ENCODE measurements at regions not wholly inside any gene's neighbourhood (a gene's known extent, or its start where the extent isn't known, plus 50 kb on each side); places are given as distances from the start of the nearest gene placed in this dataset.

GRCh38 chr7:101698964-101699363 is 69.9 kb upstream of the MYL10 start:
- no peak; the same call in 1 of the 3 replicates for ATAC-seq
- TF ChIP-seq ZFP30 (CRISPR knock-in tag; IDR thresholded peaks at IDR 0.05), result no peak
- no peak for TF ChIP-seq ZNF70 (CRISPR knock-in tag; IDR thresholded peaks at IDR 0.05)
- TF ChIP-seq ZC3H10 (CRISPR knock-in tag; IDR thresholded peaks at IDR 0.05), result no peak
- no peak for TF ChIP-seq TSHZ2 (CRISPR knock-in tag; IDR thresholded peaks at IDR 0.05)
- no peak for TF ChIP-seq PATZ1 (CRISPR knock-in tag; IDR thresholded peaks at IDR 0.05; ENCODE audit: borderline replicate concordance)
- TF ChIP-seq TOX (CRISPR knock-in tag; IDR thresholded peaks at IDR 0.05; ENCODE audit: borderline replicate concordance), result no peak
- no peak for TF ChIP-seq ESRRG (CRISPR knock-in tag; IDR thresholded peaks at IDR 0.05)
- TF ChIP-seq CSRNP3 (CRISPR knock-in tag; IDR thresholded peaks at IDR 0.05), result no peak
- TF ChIP-seq OSR1 (CRISPR knock-in tag; IDR thresholded peaks at IDR 0.05), result no peak
- no peak for TF ChIP-seq SNAI2 (CRISPR knock-in tag; IDR thresholded peaks at IDR 0.05)
- TF ChIP-seq ARNTL (CRISPR knock-in tag; IDR thresholded peaks at IDR 0.05; ENCODE audit: borderline replicate concordance, low read depth), result no peak
- no peak for TF ChIP-seq BACH2 (CRISPR knock-in tag; IDR thresholded peaks at IDR 0.05; ENCODE audit: borderline replicate concordance)
- TF ChIP-seq ISL1 (CRISPR knock-in tag; IDR thresholded peaks at IDR 0.05), result no peak
- no peak for TF ChIP-seq GLIS3 (CRISPR knock-in tag; IDR thresholded peaks at IDR 0.05)
- TF ChIP-seq ZFP3 (CRISPR knock-in tag; IDR thresholded peaks at IDR 0.05), result no peak
- no peak for TF ChIP-seq ZNF8 (CRISPR knock-in tag; IDR thresholded peaks at IDR 0.05)
- no peak for TF ChIP-seq TCF4 (CRISPR knock-in tag; IDR thresholded peaks at IDR 0.05; ENCODE audit: borderline replicate concordance)

GRCh38 chr7:101699399-101699798 is 70.3 kb upstream of the MYL10 start:
- no peak; the same call in 2 of the 3 replicates for ATAC-seq
- TF ChIP-seq TCF4 (CRISPR knock-in tag; IDR thresholded peaks at IDR 0.05; ENCODE audit: borderline replicate concordance) (no peak), SNAI2 (CRISPR knock-in tag; IDR thresholded peaks at IDR 0.05) (no peak), ZC3H10 (CRISPR knock-in tag; IDR thresholded peaks at IDR 0.05) (no peak), TSHZ2 (CRISPR knock-in tag; IDR thresholded peaks at IDR 0.05) (no peak), ZFP3 (CRISPR knock-in tag; IDR thresholded peaks at IDR 0.05) (no peak), ZNF70 (CRISPR knock-in tag; IDR thresholded peaks at IDR 0.05) (no peak), CREB5 (CRISPR knock-in tag; IDR thresholded peaks at IDR 0.05; ENCODE audit: low read depth) (no peak), ZNF565 (CRISPR knock-in tag; conservative IDR thresholded peaks at IDR 0.05; ENCODE audit: low read depth) (no peak), ZFP30 (CRISPR knock-in tag; IDR thresholded peaks at IDR 0.05) (no peak), CSRNP3 (CRISPR knock-in tag; IDR thresholded peaks at IDR 0.05) (no peak)
